NCI-H2171 (cell line): ENCODE measurements at regions not wholly inside any gene's neighbourhood (a gene's known extent, or its start where the extent isn't known, plus 50 kb on each side); places are given as distances from the start of the nearest gene placed in this dataset.

ENCODE experiments used
- DNase-seq: peaks from one replicate; lab custom pipeline; 2025; lab: John Stamatoyannopoulos, UW

GRCh38 chr12:93015871-93016751 is 87.0 kb upstream of the EEA1 start:
- no peak for DNase-seq

- DNase-seq = no peak
Measured at GRCh38 chr12:93016752-93017350, 87.8 kb upstream of the EEA1 start.

- no peak for DNase-seq
Measured at GRCh38 chr12:93018610-93019009, 89.5 kb upstream of the EEA1 start.

- DNase-seq = no peak
Measured at GRCh38 chr12:93019212-93019927, 90.3 kb upstream of the EEA1 start.

- DNase-seq = no peak
Measured at GRCh38 chr12:93019975-93020630, 91.0 kb upstream of the EEA1 start.

GRCh38 chr12:93020631-93021597 is 91.8 kb upstream of the EEA1 start:
- no peak for DNase-seq

GRCh38 chr12:93022603-93023340 is 93.7 kb upstream of the EEA1 start:
- DNase-seq = no peak

GRCh38 chr12:93025145-93026103 is 96.3 kb upstream of the EEA1 start:
- no peak for DNase-seq

- no peak for DNase-seq
Measured at GRCh38 chr12:93027041-93027440, 97.9 kb upstream of the EEA1 start.

GRCh38 chr12:93029091-93029490 is 100.0 kb upstream of the EEA1 start:
- no peak for DNase-seq

- no peak for DNase-seq
Measured at GRCh38 chr12:93031028-93031427, 101.9 kb upstream of the EEA1 start.

GRCh38 chr12:93032758-93033157 is 103.7 kb upstream of the EEA1 start:
- DNase-seq = no peak

- no peak for DNase-seq
Measured at GRCh38 chr12:93033948-93034347, 104.9 kb upstream of the EEA1 start.

- DNase-seq = no peak
Measured at GRCh38 chr12:93039062-93039461, 110.0 kb upstream of the EEA1 start.

GRCh38 chr12:93039930-93040329 is 110.8 kb upstream of the EEA1 start:
- DNase-seq = no peak

- DNase-seq = no peak
Measured at GRCh38 chr12:93040367-93040766, 111.3 kb upstream of the EEA1 start.

- no peak for DNase-seq
Measured at GRCh38 chr12:93041416-93041815, 112.3 kb upstream of the EEA1 start.

GRCh38 chr12:93042283-93042682 is 113.2 kb upstream of the EEA1 start:
- no peak for DNase-seq

- DNase-seq = no peak
Measured at GRCh38 chr12:93042684-93043083, 113.6 kb upstream of the EEA1 start.
